ENCODE measurements at regions not wholly inside any gene's neighbourhood (a gene's known extent, or its start where the extent isn't known, plus 50 kb on each side); places are given as distances from the start of the nearest gene placed in this dataset.
A peak's percentile ranks its signal among the peaks of the same experiment; 100 is the strongest.
"Not testable (repeated sequence)": the region's sequence is repeated elsewhere in the genome, so short reads cannot be mapped to it uniquely, and the experiment has no call there.

GRCh38 chr2:142314164-142314563 lies 183.3 kb upstream of the LRP1B start:
- no peak for DNase-seq

GRCh38 chr2:142310530-142310929 lies 179.7 kb upstream of the LRP1B start:
- no peak for DNase-seq

GRCh38 chr2:142308744-142309143 lies 177.9 kb upstream of the LRP1B start:
- DNase-seq: no peak

- DNase-seq: no peak
Measured at GRCh38 chr2:142307616-142308115, 176.8 kb upstream of the LRP1B start.

- no peak for DNase-seq
Measured at GRCh38 chr2:142307086-142307485, 176.3 kb upstream of the LRP1B start.

- no peak for DNase-seq
Measured at GRCh38 chr2:142306131-142306530, 175.3 kb upstream of the LRP1B start.

GRCh38 chr2:142300517-142300916 lies 169.7 kb upstream of the LRP1B start:
- DNase-seq: no peak

- no peak for DNase-seq
Measured at GRCh38 chr2:142299021-142299420, 168.2 kb upstream of the LRP1B start.

GRCh38 chr2:142294225-142294624 lies 163.4 kb upstream of the LRP1B start:
- no peak for DNase-seq

GRCh38 chr2:142291969-142292368 lies 161.2 kb upstream of the LRP1B start:
- no peak for DNase-seq

GRCh38 chr2:142290931-142291330 lies 160.1 kb upstream of the LRP1B start:
- no peak for DNase-seq

- peak; percentile 15 for DNase-seq
Measured at GRCh38 chr2:142286618-142287017, 155.8 kb upstream of the LRP1B start.

GRCh38 chr2:142285480-142285879 lies 154.7 kb upstream of the LRP1B start:
- DNase-seq: no peak

GRCh38 chr2:142284336-142284735 lies 153.5 kb upstream of the LRP1B start:
- not testable (repeated sequence) for DNase-seq

GRCh38 chr2:142280831-142281230 lies 150.0 kb upstream of the LRP1B start:
- DNase-seq: no peak

- no peak for DNase-seq
Measured at GRCh38 chr2:142270990-142271389, 140.2 kb upstream of the LRP1B start.

GRCh38 chr2:142270291-142270690 lies 139.5 kb upstream of the LRP1B start:
- no peak for DNase-seq

- no peak for DNase-seq
Measured at GRCh38 chr2:142259356-142259755, 128.5 kb upstream of the LRP1B start.

GRCh38 chr2:142254031-142254430 lies 123.2 kb upstream of the LRP1B start:
- no peak for DNase-seq

GRCh38 chr2:142241016-142241415 lies 110.2 kb upstream of the LRP1B start:
- DNase-seq: no peak

- DNase-seq: no peak
Measured at GRCh38 chr2:142236181-142236580, 105.4 kb upstream of the LRP1B start.

GRCh38 chr2:142234741-142235140 lies 103.9 kb upstream of the LRP1B start:
- DNase-seq: no peak

GRCh38 chr2:142223309-142223708 lies 92.5 kb upstream of the LRP1B start:
- no peak for DNase-seq

- no peak for DNase-seq
Measured at GRCh38 chr2:142222715-142223114, 91.9 kb upstream of the LRP1B start.

GRCh38 chr2:142220901-142221300 lies 90.1 kb upstream of the LRP1B start:
- DNase-seq: no peak

GRCh38 chr2:142220239-142220638 lies 89.4 kb upstream of the LRP1B start:
- DNase-seq: no peak

Data from 8988T (cell line).